Choroid plexus epithelial cell (primary cell): ENCODE measurements at regions not wholly inside any gene's neighbourhood (a gene's known extent, or its start where the extent isn't known, plus 50 kb on each side); places are given as distances from the start of the nearest gene placed in this dataset.

Source experiments
- DNase-seq: peaks from one replicate; pipeline ENCODE4 v3.0.0-alpha.2; 2010; ENCODE audit warnings: low read depth
- H3K4me3 ChIP-seq: 2 replicates; pipeline ENCODE4 v1.5.1; 2011; ENCODE audit warnings: low read depth, mild to moderate bottlenecking, control low read depth, low read length, moderate library complexity
- CTCF ChIP-seq: conservative IDR thresholded peaks from 2 replicates; pipeline ENCODE4 v1.5.1; 2011; ENCODE audit warnings: low read depth, mild to moderate bottlenecking, control low read depth, inconsistent platforms, low read length, moderate library complexity

- DNase-seq, result no peak
- no peak for TF ChIP-seq CTCF
- H3K4me3 ChIP-seq, result no peak overlapping the region
These were observed 205.4 kb downstream of the TLE3 start for GRCh38 chr15:69892351-69892750.

GRCh38 chr15:69893086-69893485, 204.6 kb downstream of the TLE3 start:
- no peak overlapping the region for H3K4me3 ChIP-seq
- no peak for DNase-seq
- TF ChIP-seq CTCF, result no peak

GRCh38 chr15:69893863-69894262, 203.9 kb downstream of the TLE3 start:
- TF ChIP-seq CTCF, result no peak
- DNase-seq, result peak; percentile 78
- no peak overlapping the region for H3K4me3 ChIP-seq

- H3K4me3 ChIP-seq, result no peak overlapping the region
- DNase-seq, result no peak
- no peak for TF ChIP-seq CTCF
These were observed 202.5 kb downstream of the TLE3 start for GRCh38 chr15:69895202-69895601.

- no peak for TF ChIP-seq CTCF
- no peak for DNase-seq
- H3K4me3 ChIP-seq, result no peak overlapping the region
These were observed 201.1 kb downstream of the TLE3 start for GRCh38 chr15:69896606-69897005.

GRCh38 chr15:69897061-69897460, 200.7 kb downstream of the TLE3 start:
- DNase-seq, result no peak
- no peak overlapping the region for H3K4me3 ChIP-seq
- no peak for TF ChIP-seq CTCF

GRCh38 chr15:69897471-69898237, 200.1 kb downstream of the TLE3 start:
- no peak overlapping the region for H3K4me3 ChIP-seq
- no peak for DNase-seq
- no peak for TF ChIP-seq CTCF
